GM23338 (cell line): ENCODE measurements at regions not wholly inside any gene's neighbourhood (a gene's known extent, or its start where the extent isn't known, plus 50 kb on each side); places are given as distances from the start of the nearest gene placed in this dataset.

Experiments
- ATAC-seq: fragments of 200-7000 bp; cut with Tn5 transposase; 3 replicates; pipeline ENCODE4 v1.9.1; 2020
- DNase-seq: peaks from one replicate; pipeline ENCODE4 v3.0.0-alpha.2; 2015; ENCODE audit warnings: low spot score
- H2AFZ ChIP-seq: fragments of 200-600 bp; sonication (generic); 2 replicates; pipeline ENCODE4 v1.8.0; 2016; ENCODE audit warnings: antibody characterized with exemption, mild to moderate bottlenecking, moderate library complexity
- H3F3A ChIP-seq: fragments of 200-600 bp; sonication (generic); replicated peaks from 2 replicates; pipeline ENCODE4 v1.8.0; 2017; ENCODE audit warnings: antibody characterized with exemption, mixed run types, low read depth
- H3K27ac ChIP-seq: fragments of 200-600 bp; sonication (generic); 2 replicates; pipeline ENCODE4 v1.6.1; 2016; ENCODE audit warnings: low read depth
- H3K27me3 ChIP-seq: fragments of 200-600 bp; sonication (generic); 2 replicates; pipeline ENCODE4 v1.8.0; 2016; ENCODE audit warnings: mild to moderate bottlenecking, mixed run types, moderate library complexity; ENCODE audit not compliant: insufficient read depth
- H3K36me3 ChIP-seq: fragments of 200-600 bp; sonication (generic); 2 replicates; pipeline ENCODE4 v1.8.0; 2016; ENCODE audit warnings: mild to moderate bottlenecking; ENCODE audit not compliant: insufficient read depth
- H3K4me1 ChIP-seq: fragments of 200-600 bp; sonication (generic); 2 replicates; pipeline ENCODE4 v1.8.0; 2016; ENCODE audit warnings: mild to moderate bottlenecking, moderate library complexity; ENCODE audit not compliant: insufficient read depth
- H3K4me2 ChIP-seq: fragments of 200-600 bp; sonication (generic); 2 replicates; pipeline ENCODE4 v1.7.1; 2017; ENCODE audit warnings: mixed run types
- H3K4me3 ChIP-seq: fragments of 200-600 bp; sonication (generic); 2 replicates; pipeline ENCODE4 v1.6.1; 2016; ENCODE audit warnings: mixed run types
- H3K79me2 ChIP-seq: fragments of 200-600 bp; sonication (generic); replicated peaks from 2 replicates; pipeline ENCODE4 v1.8.0; 2017; ENCODE audit warnings: mild to moderate bottlenecking; ENCODE audit not compliant: insufficient read depth
- H3K9me2 ChIP-seq: fragments of 200-600 bp; sonication (generic); 2 replicates; pipeline ENCODE4 v1.8.0; 2017; ENCODE audit not compliant: insufficient read depth
- H4K20me1 ChIP-seq: fragments of 200-600 bp; sonication (generic); replicated peaks from 2 replicates; pipeline ENCODE4 v1.8.0; 2017; ENCODE audit warnings: mild to moderate bottlenecking; ENCODE audit not compliant: insufficient read depth
- H3K27ac Mint-ChIP-seq: 2 replicates; pipeline ENCODE4 v1.8.0; 2020; ENCODE audit warnings: inconsistent platforms, mild to moderate bottlenecking, moderate library complexity, mixed read lengths
- H3K27me3 Mint-ChIP-seq: 3 replicates; pipeline ENCODE4 v1.8.0; 2022; ENCODE audit warnings: low read depth, mild to moderate bottlenecking, moderate library complexity, mixed read lengths, inconsistent platforms; ENCODE audit not compliant: insufficient read depth, poor library complexity
- H3K36me3 Mint-ChIP-seq: 3 replicates; pipeline ENCODE4 v1.8.0; 2021; ENCODE audit warnings: low read depth, mild to moderate bottlenecking, inconsistent platforms, moderate library complexity, mixed read lengths
- H3K4me1 Mint-ChIP-seq: 3 replicates; pipeline ENCODE4 v1.8.0; 2020; ENCODE audit warnings: mild to moderate bottlenecking, inconsistent platforms, mixed read lengths
- H3K4me3 Mint-ChIP-seq: 3 replicates; pipeline ENCODE4 v1.8.0; 2021; ENCODE audit warnings: moderate library complexity, mild to moderate bottlenecking, inconsistent platforms, mixed read lengths
- H3K9me3 Mint-ChIP-seq: 3 replicates; pipeline ENCODE4 v1.8.0; 2020; ENCODE audit warnings: moderate library complexity, mild to moderate bottlenecking, inconsistent platforms, mixed read lengths
- CTCF ChIP-seq, 2 experiments: fragments of 200-600 bp in 1 of 2; sonication (generic) in 1 of 2; conservative IDR thresholded peaks; 2 replicates each; pipeline versions ENCODE4 v1.5.1 to v1.6.1; 2016 to 2017; ENCODE audit warnings: antibody characterized with exemption in 2 of 2, low read depth in 2 of 2, mild to moderate bottlenecking in 2 of 2, moderate library complexity in 1 of 2
- EZH2phosphoT487 ChIP-seq: fragments of 200-600 bp; sonication (generic); IDR thresholded peaks from one replicate; pipeline ENCODE4 v1.8.1; 2018; ENCODE audit warnings: antibody characterized with exemption; ENCODE audit not compliant: unreplicated experiment
- JUNB ChIP-seq: IDR thresholded peaks from one replicate; pipeline ENCODE4 v1.6.1; 2016; ENCODE audit warnings: antibody characterized with exemption; ENCODE audit not compliant: unreplicated experiment
- NANOG ChIP-seq: IDR thresholded peaks from 2 replicates; pipeline ENCODE4 v1.6.1; 2016; ENCODE audit warnings: antibody characterized with exemption, borderline replicate concordance
- REST ChIP-seq: IDR thresholded peaks from one replicate; pipeline ENCODE4 v1.6.1; 2018; ENCODE audit warnings: antibody characterized with exemption; ENCODE audit not compliant: unreplicated experiment
- ZNF114 ChIP-seq: fragments of 250-450 bp; sonication (Bioruptor Pico); IDR thresholded peaks from 2 replicates; pipeline ENCODE4 v1.5.0; 2020; ENCODE audit warnings: mild to moderate bottlenecking, moderate library complexity
- ZNF331 ChIP-seq: fragments of 250-450 bp; sonication (Bioruptor Pico); IDR thresholded peaks from 2 replicates; pipeline ENCODE4 v1.5.0; 2020; ENCODE audit warnings: low read depth, mild to moderate bottlenecking, moderate library complexity
- TF ChIP-seq, protein P1 (sequence below): IDR thresholded peaks from 2 replicates; pipeline ENCODE4 v1.6.1; 2016; ENCODE audit warnings: antibody characterized with exemption

GRCh38 chr3:152048831-152049230, 175.4 kb downstream of the SUCNR1 start:
- Mint-ChIP-seq H3K36me3 (no peaks in the 10 kb centered on the region), H3K4me3 (no peak overlapping the region), H3K27ac (no peak overlapping the region), H3K27me3 (no peaks in the 10 kb centered on the region), H3K4me1 (no peaks in the 10 kb centered on the region), H3K9me3 (no peaks in the 10 kb centered on the region)
- ATAC-seq (no peak), DNase-seq (no peak)
- Histone ChIP-seq H4K20me1 (no peaks in the 10 kb centered on the region), H3K4me3 (no peak overlapping the region), H3K79me2 (no peaks in the 10 kb centered on the region), H3K27me3 (no peaks in the 10 kb centered on the region), H3K36me3 (no peaks in the 10 kb centered on the region), H3K9me2 (0 out of 2 replicates have a peak, but pooled peaks cover 4% of the 10 kb centered on the region), H3K27ac (no peak overlapping the region), H3K4me1 (no peaks in the 10 kb centered on the region), H3F3A (no peaks in the 10 kb centered on the region), H2AFZ (peak overlapping the region; percentile 19; the same call in 1 of the 2 replicates), H3K4me2 (no peak overlapping the region)
- TF ChIP-seq NANOG (no peak), ZNF331 (CRISPR knock-in tag) (no peak)

DNA sequence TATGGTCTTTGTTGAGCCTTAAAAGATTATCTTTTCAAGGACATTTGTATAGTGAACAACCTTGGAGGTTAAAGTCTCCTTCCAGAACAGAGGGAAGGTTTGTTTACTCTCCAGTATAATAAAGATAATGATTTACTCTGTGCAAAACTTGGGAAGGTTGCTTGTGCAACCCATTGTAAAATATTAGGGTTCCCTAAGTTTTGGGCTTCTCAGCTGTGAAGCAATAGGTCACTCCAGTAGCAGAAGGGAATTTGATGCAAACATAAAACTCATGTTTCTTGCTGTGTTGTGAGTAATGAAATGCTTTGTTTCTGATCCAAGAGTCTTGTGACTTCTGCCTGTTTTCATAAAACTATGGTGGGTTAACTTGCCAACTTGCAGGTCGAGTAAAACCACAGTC, 177.5 kb downstream of the SUCNR1 start:
- no peak overlapping the region for H3K4me2 ChIP-seq
- no peaks in the 10 kb centered on the region for H3K36me3 Mint-ChIP-seq
- no peaks in the 10 kb centered on the region for H3K4me1 Mint-ChIP-seq
- no peaks in the 10 kb centered on the region for H3K36me3 ChIP-seq
- no peak overlapping the region for H3K4me3 Mint-ChIP-seq
- H3F3A ChIP-seq: no peaks in the 10 kb centered on the region
- no peak overlapping the region for H3K27ac Mint-ChIP-seq
- H3K27me3 Mint-ChIP-seq: no peaks in the 10 kb centered on the region
- no peak overlapping the region for H3K27ac ChIP-seq
- DNase-seq: no peak
- TF ChIP-seq CTCF (conservative IDR thresholded peaks at IDR 0.05; ENCODE audit: low read depth in 2 of 2): no peak
- no peak for TF ChIP-seq JUNB
- no peak for TF ChIP-seq EZH2phosphoT487
- H2AFZ ChIP-seq: no peak overlapping the region
- H4K20me1 ChIP-seq: no peaks in the 10 kb centered on the region
- no peaks in the 10 kb centered on the region for H3K27me3 ChIP-seq
- no peak overlapping the region for H3K4me3 ChIP-seq
- no peaks in the 10 kb centered on the region for H3K4me1 ChIP-seq
- 0 out of 2 replicates have a peak, but pooled peaks cover 4% of the 10 kb centered on the region for H3K9me2 ChIP-seq
- no peak for ATAC-seq
- no peaks in the 10 kb centered on the region for H3K79me2 ChIP-seq
- H3K9me3 Mint-ChIP-seq: no peaks in the 10 kb centered on the region

DNA sequence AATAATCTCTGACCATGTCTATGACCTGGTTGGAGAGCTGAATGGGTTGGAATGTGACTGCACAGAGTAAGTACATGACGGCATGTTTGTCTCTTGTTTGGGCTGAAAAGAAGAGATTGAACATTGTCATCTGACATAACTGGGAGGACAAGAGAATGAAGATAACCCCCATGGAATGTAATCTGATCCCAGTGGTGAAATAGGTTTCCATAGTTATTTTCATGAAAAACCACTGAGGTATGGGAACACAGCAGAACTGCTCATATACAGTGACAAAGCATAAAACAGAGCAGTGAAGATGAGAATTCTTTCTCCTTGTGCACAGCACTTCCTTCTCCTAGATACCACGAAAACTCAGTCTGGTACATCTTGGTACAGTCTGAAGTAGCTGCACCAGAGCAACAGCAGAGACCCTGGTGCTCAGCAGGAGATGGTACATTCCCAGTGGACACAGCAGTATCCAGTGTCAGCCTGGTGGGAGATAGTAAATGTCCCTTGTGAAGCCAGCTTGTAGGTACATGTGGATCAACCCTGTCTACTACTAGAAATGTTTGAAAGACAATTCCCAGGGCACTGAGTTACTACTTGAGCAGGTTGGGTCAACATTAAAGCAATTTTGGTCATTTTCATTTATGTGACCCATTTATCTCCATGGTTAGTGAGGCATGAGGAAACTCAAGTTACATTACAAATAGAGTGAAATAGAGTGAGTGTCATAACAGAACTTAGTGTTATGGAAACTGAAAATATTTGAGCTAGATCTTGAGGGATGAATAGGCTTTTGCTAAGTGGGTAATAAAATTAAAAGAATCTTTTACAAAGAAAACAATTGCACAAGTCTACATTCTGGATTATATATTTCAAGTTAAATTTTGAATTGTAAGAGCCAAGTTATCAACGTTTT, 178.3 kb downstream of the SUCNR1 start:
- no peaks in the 10 kb centered on the region for H3K79me2 ChIP-seq
- H3K27ac Mint-ChIP-seq: no peak overlapping the region; the same call in 1 of the 2 replicates
- H3K4me1 Mint-ChIP-seq: no peaks in the 10 kb centered on the region; the same call in 2 of the 3 replicates
- no peaks in the 10 kb centered on the region for H3K27me3 ChIP-seq
- ATAC-seq (no peak), DNase-seq (no peak)
- no peaks in the 10 kb centered on the region for H3K9me3 Mint-ChIP-seq
- no peak overlapping the region for H3K4me3 ChIP-seq
- no peak overlapping the region for H3K4me3 Mint-ChIP-seq
- no peak overlapping the region for H3K27ac ChIP-seq
- no peaks in the 10 kb centered on the region for H3F3A ChIP-seq
- H2AFZ ChIP-seq: no peak overlapping the region
- no peaks in the 10 kb centered on the region for H3K36me3 ChIP-seq
- no peak overlapping the region for H3K4me2 ChIP-seq
- H3K36me3 Mint-ChIP-seq: no peaks in the 10 kb centered on the region
- 0 out of 2 replicates have a peak, but pooled peaks cover 4% of the 10 kb centered on the region for H3K9me2 ChIP-seq
- no peaks in the 10 kb centered on the region for H3K27me3 Mint-ChIP-seq
- no peaks in the 10 kb centered on the region for H3K4me1 ChIP-seq
- H4K20me1 ChIP-seq: no peaks in the 10 kb centered on the region
- TF ChIP-seq REST: no peak
- TF ChIP-seq, protein P1, sequence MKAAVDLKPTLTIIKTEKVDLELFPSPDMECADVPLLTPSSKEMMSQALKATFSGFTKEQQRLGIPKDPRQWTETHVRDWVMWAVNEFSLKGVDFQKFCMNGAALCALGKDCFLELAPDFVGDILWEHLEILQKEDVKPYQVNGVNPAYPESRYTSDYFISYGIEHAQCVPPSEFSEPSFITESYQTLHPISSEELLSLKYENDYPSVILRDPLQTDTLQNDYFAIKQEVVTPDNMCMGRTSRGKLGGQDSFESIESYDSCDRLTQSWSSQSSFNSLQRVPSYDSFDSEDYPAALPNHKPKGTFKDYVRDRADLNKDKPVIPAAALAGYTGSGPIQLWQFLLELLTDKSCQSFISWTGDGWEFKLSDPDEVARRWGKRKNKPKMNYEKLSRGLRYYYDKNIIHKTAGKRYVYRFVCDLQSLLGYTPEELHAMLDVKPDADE: no peak
- TF ChIP-seq ZNF114 (CRISPR knock-in tag): no peak
- TF ChIP-seq ZNF331 (CRISPR knock-in tag): no peak
